GM12878 (cell line): ENCODE measurements at regions not wholly inside any gene's neighbourhood (a gene's known extent, or its start where the extent isn't known, plus 50 kb on each side); places are given as distances from the start of the nearest gene placed in this dataset.

ENCODE experiments used
- CBX3 ChIP-seq: fragments of 200-600 bp; sonication (generic); IDR thresholded peaks from 2 replicates; pipeline ENCODE4 v1.6.1; 2016; ENCODE audit warnings: low read depth, borderline replicate concordance
- CHD4 ChIP-seq: fragments of 200-600 bp; sonication (generic); IDR thresholded peaks from 2 replicates; pipeline ENCODE4 v1.6.1; 2016; ENCODE audit warnings: mild to moderate bottlenecking
- CREM ChIP-seq: IDR thresholded peaks from 2 replicates; pipeline ENCODE4 v1.6.1; 2014; ENCODE audit warnings: antibody characterized with exemption, low read depth
- E2F8 ChIP-seq: fragments of 450-650 bp; IDR thresholded peaks from 2 replicates; pipeline ENCODE4 v1.6.1; 2018; ENCODE audit warnings: mild to moderate bottlenecking, low read depth, moderate library complexity; ENCODE audit not compliant: partially characterized antibody
- IRF3 ChIP-seq: fragments of 450-650 bp; IDR thresholded peaks from 2 replicates; pipeline ENCODE4 v1.6.1; 2014; ENCODE audit warnings: mild to moderate bottlenecking
- IRF5 ChIP-seq: fragments of 450-650 bp; IDR thresholded peaks from 2 replicates; pipeline ENCODE4 v1.6.1; 2017; ENCODE audit warnings: borderline replicate concordance
- KAT2A ChIP-seq: conservative IDR thresholded peaks from 2 replicates; pipeline ENCODE4 v1.6.1; 2011; ENCODE audit warnings: low read depth, low read length; ENCODE audit not compliant: control insufficient read depth
- MEF2B ChIP-seq: fragments of 450-650 bp; IDR thresholded peaks from 2 replicates; pipeline ENCODE4 v1.6.1; 2018; ENCODE audit warnings: mild to moderate bottlenecking, moderate library complexity; ENCODE audit not compliant: partially characterized antibody, poor library complexity, severe bottlenecking
- MYC ChIP-seq: IDR thresholded peaks from 2 replicates; pipeline ENCODE4 v1.6.1; 2011; ENCODE audit warnings: mild to moderate bottlenecking, low read length, moderate library complexity, inconsistent platforms; ENCODE audit not compliant: insufficient read depth, insufficient replicate concordance, insufficient read length, severe bottlenecking
- PAX5 ChIP-seq: IDR thresholded peaks from 2 replicates; pipeline ENCODE4 v1.6.1; 2011; ENCODE audit warnings: low read depth, low read length, borderline replicate concordance
- PKNOX1 ChIP-seq: fragments of 450-650 bp; IDR thresholded peaks from 2 replicates; pipeline ENCODE4 v1.6.1; 2016; ENCODE audit warnings: mild to moderate bottlenecking
- POLR2A ChIP-seq: IDR thresholded peaks from 2 replicates; pipeline ENCODE4 v1.6.1; 2011; ENCODE audit warnings: low read depth, mild to moderate bottlenecking, low read length
- RB1 ChIP-seq: fragments of 450-650 bp; formaldehyde crosslinking; IDR thresholded peaks from 2 replicates; pipeline ENCODE4 v1.6.1; 2017; ENCODE audit warnings: mild to moderate bottlenecking, borderline replicate concordance
- RCOR1 ChIP-seq: conservative IDR thresholded peaks from 2 replicates; pipeline ENCODE4 v1.6.1; 2012; ENCODE audit warnings: low read depth, low read length, improper control_type of control experiment
- USF1 ChIP-seq: IDR thresholded peaks from 2 replicates; pipeline ENCODE4 v1.6.1; 2011; ENCODE audit warnings: borderline replicate concordance, low read depth, mild to moderate bottlenecking, moderate library complexity, mixed read lengths, low read length; ENCODE audit not compliant: insufficient read depth; ENCODE audit errors: extremely low read length
- WRNIP1 ChIP-seq: IDR thresholded peaks from 2 replicates; pipeline ENCODE4 v1.6.1; 2011; ENCODE audit warnings: low read depth, low read length, improper control_type of control experiment, borderline replicate concordance
- ZNF592 ChIP-seq: fragments of 450-650 bp; IDR thresholded peaks from 2 replicates; pipeline ENCODE4 v1.6.1; 2017; ENCODE audit warnings: mild to moderate bottlenecking, moderate library complexity

GRCh38 chr2:144332356-144333142 lies 187.4 kb downstream of the ZEB2 start (continued):
- TF ChIP-seq KAT2A = no peak
- TF ChIP-seq E2F8 = no peak
- peak; percentile 65; the same call in 1 of the 2 replicates for TF ChIP-seq RB1
- no peak for TF ChIP-seq USF1
- no peak for TF ChIP-seq IRF5
- TF ChIP-seq MYC = no peak
- TF ChIP-seq RCOR1 = no peak
- no peak for TF ChIP-seq ZNF592
- no peak for TF ChIP-seq CBX3
- TF ChIP-seq CHD4 = no peak
- TF ChIP-seq CREM = no peak; the same call in 1 of the 2 replicates
- no peak for TF ChIP-seq PAX5
- TF ChIP-seq WRNIP1 = no peak
- TF ChIP-seq PKNOX1 = no peak
- TF ChIP-seq POLR2A = peak; percentile 70
- no peak for TF ChIP-seq MEF2B
- no peak for TF ChIP-seq IRF3
